Activated CD4-positive, alpha-beta T cell treated with anti-CD3 and anti-CD28 coated beads, Interleukin-2, amount 50 U/mL, for 48 hours (primary cell): ENCODE measurements at regions not wholly inside any gene's neighbourhood (a gene's known extent, or its start where the extent isn't known, plus 50 kb on each side); places are given as distances from the start of the nearest gene placed in this dataset.

Experiments used
- DNase-seq, 2 experiments: peaks; one replicate each; pipeline ENCODE4 v3.0.0-alpha.2; 2020

DNA sequence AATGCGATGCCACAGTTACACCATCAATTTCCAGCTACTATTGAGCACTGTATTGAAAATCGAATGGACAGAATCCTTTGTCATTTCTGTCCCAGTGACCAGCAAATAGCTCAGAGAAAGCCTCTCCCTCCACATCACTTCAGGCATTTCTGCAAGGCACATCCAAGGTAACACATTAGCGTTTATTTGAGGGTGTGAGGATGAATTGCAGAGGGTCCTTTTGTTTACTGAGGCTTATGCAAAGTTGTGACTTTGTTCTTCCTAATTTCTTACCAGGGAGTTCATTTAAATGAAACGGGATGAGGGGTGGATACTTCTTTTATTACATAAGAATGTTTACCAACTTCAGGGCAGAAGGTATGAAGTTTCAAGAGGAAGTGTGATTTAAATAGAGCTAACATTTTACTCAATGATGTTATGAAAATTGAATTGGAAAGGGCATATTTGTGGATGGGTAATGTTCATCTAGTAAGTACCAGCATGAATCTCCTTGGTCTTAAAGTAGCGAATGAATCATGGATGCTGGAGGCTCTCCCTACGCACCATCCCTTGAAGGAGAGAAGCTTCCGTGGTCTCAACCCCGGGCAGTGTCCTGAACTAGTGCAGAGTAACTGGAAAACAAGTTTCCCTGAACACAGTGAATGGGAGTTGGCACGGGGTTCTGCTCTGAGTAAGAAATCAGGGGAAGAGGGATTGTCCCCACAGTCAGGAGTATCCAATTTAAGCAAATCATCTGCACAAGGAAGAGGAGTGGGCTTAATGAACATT, 756.5 kb downstream of the GALR1 start:
- no peak for DNase-seq

DNA sequence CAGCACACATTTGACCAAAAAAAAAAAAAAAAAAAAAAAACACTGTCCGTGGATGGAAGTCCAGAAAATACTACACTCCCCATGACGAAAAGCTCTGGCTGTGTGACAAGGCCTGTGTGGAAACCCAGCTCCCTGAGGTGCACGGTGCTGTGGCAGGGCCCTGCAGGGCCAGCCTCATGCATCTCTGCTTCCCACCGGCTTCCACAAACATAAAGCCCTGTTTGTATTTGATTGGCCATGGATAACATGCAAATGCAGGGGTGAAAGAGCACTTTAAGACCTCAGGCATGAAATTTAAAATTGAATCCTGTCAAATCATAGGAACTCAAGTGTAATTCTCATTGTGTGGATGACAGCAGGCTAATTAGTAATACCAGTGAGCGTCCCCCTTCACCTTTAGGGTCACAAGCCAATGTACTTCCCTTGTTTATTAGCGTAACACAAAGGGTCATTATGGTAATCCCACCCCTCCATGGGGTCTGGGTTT, 757.2 kb downstream of the GALR1 start:
- DNase-seq, result no peak

DNA sequence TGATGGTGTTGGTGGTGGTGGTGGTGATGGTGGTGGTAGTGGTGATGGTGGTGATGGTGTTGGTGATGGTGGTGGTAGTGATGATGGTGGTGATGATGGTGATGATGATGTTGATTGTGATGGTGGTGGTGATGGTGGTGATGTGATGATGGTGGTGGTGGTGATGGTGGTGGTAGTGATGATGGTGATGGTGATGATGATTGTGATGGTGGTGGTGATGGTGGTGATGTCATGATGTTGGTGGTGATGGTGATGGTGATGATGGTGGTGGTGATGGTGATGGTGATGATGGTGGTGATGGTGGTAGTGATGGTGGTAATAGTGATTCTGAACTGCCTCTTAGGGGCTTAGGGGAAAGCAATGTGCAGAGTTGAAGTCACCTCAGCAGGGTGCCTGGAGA, 760.7 kb downstream of the GALR1 start:
- DNase-seq, result no peak

DNA sequence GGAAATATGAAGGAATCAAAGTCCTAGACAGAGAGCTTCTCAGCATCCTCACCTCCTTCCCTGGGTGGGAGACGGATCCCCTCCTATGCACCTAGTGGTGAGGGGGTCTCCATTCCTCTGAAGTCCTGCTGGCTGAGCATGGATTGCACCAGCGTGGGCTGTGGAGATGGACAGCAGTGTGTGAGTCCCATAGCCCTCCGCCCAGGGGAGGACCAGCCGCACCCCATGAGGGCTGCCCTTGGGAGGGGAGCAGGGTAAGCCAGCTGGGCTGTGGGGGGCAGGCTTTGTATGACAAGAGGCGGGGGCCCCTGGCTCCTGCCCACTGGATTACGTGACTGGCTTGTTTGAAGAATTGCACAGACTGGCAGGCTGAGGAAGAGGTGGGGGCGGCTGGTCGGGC, 768.2 kb downstream of the GALR1 start:
- no peak for DNase-seq

DNA sequence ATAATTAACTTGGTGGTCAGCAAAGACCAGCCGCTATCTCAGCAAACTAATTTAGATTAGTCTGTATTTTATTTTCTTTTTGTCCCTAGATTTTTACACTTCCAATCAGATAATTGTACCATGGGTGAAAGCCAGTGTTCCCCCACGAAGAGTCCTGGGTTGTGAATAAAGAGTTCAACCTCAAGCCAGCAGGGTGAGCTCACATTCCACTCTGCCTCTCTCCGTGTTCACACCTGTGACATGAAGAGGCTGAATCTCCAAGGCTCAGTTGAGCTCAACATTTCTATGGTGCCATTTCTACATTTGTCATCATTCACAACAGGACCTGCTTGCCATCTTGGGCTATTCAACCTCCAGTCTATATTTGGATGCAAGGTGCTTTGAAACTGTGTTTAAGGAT, 771.5 kb downstream of the GALR1 start:
- no peak for DNase-seq

DNA sequence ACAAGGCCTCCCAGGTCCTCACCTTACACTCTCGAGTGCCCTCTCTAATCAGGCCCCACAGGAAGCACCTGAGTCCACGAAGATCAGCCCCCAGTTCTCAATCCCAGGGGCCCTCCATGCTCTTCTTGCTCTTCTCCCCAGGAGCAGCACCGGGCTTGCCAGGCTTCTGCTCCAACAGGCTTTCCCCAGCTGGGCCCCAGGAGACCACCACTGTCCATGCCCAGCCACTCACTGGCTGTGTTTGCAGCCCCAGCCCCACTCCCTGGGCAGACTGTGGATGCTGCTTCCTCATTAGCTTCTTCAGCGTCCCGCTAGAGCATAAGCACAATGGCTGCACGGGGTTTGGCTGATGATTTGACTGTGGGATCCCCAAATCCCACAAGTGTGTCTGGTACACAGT, 781.9 kb downstream of the GALR1 start:
- no peak for DNase-seq

DNA sequence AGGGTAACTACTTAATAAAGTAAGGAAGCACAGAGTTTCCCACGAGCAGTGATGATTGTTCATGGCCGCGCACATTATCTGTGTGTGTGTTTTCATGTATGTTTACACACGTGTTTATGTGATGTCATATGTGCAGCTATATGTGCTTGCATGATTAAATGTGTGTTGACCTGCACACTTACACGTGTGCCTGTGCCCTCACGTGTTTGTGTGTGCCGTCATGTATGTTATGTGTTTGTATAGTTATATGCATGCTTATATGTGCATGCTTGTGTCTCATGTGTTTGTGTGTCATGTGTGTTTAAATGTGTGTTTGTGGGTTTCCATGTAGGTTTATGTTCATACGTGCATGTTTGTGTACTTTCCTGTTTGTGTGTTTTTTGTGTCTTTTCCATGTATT, 782.3 kb downstream of the GALR1 start:
- DNase-seq, result no peak

DNA sequence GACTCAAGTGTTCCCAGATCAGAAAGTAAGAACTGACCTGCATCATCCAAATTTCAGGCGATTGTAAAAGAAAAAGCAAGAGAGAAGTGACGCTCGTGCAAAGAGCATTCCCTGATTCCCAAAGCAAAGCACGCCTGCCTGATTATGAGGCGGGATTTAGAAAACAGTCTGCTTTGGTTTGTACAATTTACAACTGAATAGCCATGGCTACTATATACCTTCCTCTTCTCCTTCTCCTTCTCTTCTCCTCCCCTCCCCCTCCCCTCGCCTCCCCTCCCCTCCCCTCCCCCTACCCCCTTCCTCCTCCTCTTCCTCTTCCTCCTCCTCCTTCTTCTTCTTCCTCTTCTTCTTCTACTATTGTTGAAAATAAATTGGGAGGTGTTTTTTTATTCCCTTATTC, 782.9 kb downstream of the GALR1 start:
- no peak for DNase-seq

DNA sequence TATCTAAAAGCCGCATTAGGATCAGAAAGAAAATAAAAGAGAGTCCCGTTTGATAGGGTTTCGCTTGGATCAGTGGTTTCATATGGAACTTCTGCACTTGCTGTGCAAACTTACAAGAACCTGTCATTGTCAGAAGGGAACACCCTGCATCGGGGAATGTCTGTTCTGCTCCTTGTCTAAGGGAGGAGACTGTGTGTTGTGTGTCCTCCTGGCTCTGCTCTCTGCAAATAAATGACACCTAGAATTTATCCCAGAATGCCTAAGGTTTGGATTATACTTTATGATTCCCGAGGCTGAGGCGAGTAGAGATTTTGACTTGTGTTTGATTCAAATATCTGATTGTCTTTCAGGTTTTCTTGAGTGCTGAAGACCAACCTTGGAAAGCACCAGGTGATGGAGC, 785.1 kb downstream of the GALR1 start:
- no peak for DNase-seq

DNA sequence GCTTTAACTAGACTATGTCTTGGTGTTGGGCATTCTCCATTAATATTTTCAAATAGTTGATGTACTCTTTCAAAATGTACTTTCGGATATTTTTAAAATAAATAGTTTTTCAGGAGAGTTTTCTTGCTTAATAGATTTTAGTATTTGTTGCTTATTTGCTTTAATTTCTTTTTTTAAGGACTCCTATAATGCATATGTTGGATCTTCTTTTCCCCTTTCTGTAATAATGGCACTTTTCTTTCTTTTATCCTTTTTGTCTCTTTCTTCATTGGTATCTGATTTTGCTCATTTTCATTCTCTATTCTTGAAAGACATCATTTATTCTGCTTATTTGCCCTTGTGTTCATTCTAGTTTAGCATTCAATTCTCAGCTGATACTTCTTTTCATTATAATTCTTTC, 791.6 kb downstream of the GALR1 start:
- DNase-seq, result no peak

DNA sequence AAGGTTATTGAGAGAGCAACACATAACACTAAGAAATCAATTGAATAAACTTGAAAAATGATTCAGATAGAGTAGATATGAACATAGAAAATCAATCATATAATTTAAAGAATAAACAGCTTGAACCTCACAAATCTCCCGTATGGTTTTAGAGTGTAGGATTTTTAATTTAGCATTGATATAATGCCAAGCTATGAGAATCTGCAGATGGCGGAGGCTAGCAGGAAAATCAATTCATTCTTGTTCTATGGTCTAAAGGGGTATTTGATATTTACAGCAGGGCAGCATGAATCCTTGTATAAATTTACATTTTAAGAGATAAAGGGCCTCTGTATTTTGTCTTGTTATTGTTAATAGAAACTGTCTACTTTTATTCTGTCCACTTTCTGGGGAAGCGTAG, 797.0 kb downstream of the GALR1 start:
- DNase-seq, result no peak

DNA sequence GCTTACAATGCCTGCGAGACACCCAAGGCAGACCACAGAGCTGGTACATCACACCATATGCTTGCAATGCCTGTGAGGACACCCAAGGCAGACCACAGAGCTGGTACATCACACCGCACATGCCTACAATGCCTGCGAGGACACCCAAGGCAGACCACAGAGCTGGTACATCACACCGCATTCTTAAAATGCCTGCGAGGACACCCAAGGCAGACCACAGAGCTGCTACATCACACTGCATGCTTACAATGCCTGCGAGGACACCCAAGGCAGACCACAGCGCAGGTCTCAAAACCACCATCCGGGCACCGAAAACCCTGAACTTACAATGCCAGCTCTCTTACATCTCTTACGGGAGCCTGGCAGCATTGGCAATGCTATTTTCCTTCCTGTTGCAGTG, 799.6 kb downstream of the GALR1 start:
- DNase-seq, result no peak

DNA sequence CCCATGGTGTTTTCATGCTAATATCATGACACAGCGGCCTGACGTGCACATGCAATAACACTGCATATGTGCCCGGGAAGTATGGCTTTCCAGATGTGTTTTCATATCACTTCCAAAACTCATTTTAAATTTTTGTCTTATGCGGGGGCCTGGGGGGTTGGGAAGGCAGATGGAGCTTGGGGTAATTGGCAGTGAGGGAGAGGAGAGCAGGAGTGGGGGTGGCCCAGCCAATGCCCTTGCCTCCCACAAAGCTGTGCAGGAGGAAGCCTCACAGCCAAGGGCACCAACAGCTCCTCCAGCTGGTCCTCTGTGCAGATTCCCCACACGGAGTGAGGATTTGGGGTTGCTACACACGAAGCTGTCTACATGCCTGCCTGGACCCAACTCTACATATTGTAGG, 805.2 kb downstream of the GALR1 start:
- DNase-seq, result no peak

DNA sequence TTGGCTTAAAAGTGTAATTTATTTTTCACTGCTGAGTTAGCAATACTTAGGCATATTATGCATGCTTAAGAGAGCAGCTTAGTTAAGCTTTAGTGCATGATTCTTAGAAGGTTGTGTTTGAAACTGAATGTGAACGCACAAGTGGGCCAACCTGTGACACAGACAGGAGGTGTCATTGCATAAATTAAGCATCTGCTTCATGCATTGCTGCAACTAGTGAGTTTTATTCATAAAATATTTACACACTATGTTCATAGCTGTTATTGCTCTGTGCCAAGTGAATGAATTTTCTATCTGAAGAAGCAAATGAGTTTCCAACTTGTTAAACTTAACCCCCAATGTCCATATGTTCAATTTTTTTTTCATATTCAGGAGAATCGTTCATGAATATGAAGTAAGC, 806.4 kb downstream of the GALR1 start:
- no peak for DNase-seq

DNA sequence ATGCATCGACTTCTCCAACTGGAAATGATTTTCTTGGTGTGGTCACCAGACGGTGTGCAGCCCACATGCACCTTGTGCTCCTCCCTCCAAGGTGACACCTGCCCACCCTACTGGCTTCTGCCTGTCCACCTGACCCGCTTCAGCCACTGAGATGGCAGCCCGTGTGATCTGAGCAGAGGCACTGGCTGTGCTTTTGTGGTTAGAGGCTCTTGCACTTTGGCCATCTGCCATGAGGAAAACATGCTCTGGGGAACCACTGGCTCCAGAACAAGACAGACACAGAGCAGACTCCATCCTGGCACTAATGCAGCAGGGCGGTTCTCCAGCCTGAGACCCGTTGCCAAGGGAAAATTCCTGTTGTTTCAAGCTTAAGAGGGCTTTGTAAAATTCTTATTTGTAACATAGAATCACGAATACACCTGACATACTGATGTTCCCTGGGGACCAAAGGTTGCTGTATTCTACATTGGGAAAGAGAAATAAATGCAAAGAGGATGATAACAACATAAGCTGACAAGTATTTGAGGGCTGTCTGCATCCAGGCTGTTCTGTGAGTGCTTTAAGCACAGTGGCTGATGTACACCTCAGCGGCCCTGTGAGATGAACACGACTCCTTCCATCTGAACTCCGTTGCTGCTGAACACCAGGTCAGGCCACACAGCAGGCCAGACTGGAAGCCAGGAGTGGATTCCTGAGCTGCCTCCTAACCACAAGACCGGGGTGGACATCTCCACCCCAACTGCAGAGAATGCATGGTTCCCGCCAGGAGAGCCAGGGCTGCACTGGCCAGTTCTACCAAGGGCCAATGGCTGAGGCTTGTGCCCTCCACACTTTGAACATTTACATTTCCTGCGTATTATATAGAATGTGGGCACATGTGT, 820.4 kb downstream of the GALR1 start:
- DNase-seq, result no peak

DNA sequence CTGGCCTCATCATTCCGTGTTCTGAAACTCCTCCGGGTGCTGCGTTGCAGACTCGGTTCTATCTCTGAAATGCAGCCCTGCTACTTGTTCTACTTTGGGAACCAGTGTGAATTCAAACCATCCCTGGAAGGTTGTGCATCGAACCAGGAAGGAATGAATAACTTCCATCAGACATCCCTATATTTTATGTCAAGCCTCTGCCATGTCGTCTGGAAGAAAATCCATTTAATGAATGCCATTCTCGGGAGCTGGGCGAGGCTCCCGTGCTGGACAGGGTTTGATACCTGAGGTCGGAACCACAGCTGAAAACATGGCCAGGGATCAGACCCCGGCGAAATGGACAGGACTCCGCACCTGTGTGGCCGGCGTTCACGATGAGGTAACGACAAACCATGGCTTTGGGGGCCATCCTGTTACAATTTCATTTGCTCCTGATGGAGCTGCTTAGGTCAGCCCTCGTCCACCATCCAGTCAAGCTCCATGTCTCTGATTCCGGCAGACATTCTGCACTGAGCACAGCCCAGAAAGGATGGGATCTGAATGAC, 821.6 kb downstream of the GALR1 start:
- no peak for DNase-seq

DNA sequence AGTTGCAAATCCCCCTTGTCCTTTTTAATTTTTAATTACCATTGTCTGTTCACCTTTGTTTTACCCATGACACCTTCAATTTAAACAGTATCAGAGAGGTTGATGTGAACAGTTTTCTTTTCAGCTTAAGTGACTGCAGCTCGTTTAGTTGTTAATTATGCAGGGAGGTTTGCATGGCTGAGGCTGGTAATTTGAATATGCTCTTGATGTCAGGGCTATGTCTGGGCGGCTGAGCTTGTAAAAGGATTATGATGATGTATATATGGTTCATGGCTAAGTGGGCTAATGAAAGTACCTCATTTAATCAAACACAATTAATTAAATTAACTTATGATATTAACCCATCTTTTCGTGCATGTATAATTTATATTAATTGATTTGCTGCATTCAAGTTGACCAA, 822.1 kb downstream of the GALR1 start:
- no peak for DNase-seq

DNA sequence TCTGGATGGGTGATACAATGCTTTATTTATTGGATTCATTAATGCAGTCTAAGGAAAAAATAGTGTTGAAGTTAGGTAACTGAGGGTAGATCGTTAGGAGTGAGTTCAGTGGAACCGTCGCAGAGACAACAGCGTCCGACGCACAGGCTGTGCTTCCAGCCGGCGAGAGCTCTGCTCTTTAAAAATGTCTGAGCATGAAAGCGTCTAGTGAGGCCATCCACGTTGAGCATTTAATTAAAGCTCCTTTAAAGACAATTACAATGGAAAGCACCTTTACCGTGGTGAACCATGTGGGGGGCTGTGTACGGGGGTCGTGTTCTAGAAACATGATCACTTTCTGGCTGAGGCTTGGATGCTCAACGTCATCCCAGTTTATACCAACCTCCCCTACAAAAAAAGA, 822.7 kb downstream of the GALR1 start:
- no peak for DNase-seq

DNA sequence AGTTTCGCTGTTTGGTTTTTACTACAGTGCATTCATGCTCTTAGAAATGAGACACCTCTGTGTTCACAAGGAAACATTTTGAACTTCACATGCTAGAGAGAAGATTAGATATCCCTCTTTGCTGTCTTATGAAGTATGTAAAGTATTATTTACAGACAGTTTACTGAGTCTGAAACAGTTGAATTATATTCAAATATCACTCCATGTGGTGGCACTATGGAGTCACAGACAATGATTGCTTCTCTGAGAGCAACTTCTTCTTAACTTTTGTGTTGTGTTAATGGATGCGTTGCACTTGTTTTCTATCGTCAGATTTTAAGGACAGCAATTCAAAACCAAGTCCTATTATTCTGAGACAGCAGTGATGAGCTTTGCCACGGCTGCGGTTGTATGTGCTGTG, 823.6 kb downstream of the GALR1 start:
- DNase-seq, result no peak

DNA sequence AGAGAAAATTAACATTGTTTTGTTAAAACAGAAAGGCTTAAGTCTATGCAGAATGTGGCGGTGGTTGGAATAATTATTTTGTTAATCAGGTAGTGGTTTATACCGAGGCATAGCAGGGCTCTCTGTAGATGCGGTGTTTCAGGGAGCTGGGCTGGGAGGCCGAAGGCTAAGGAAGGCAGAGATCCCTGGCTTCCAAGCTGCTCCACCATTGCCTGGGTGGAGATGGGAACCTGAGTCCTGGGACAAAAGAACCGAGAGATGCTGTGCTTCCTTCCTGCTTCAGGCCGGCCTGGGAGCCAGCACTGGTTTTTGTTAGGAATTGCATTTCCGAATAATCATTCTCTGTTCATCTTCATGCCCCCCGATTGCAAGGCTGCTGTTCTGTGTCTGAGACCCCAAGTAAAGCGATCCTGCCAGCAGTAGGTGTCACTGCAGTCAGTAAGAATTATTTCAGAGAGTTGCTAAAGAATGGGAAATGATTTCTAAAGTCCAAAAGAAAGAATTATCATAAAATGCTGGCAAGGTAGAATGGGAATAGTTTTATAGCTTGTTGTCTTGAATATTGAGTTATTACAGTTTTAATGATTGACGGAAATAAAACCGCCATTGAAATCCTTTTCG, 824.9 kb downstream of the GALR1 start:
- DNase-seq, result no peak

DNA sequence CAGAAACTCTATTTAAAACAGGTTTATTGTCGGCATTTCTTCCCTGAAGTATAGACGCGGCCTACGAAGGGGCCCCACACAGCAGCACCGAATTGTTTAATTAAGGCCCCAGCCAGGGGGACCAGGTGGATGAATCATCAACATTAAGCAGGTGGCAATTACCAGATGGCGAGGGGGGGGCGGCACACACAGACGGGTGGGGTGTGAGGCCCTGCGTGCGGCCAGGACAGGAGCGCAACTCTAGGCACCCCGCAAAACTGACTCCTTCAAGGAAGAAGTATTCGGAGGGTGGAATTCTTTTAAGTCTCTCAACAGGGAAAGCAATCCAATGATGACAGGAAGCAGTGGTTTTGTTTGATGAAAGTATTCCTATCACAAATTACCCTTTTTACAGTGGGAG, 830.4 kb downstream of the GALR1 start:
- DNase-seq, result no peak

DNA sequence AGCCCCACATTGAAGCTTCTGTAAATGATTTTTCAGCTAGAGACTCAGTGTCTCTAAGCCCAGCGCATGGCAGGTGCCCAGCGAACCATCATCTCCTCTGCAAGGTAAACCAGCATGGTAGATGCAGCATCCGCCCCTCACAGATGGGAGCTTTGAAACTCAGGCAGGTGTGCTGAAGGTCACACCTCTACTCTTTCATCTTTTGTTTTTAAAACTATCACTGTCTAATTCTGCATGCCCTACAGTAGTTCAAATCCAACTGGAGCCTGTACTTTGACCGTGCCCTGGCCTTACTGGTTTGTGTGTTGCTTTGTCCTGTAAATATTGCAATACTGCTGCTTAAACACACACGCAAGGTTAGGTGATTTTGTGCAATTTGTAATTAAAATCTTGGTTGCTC, 831.1 kb downstream of the GALR1 start:
- no peak for DNase-seq

DNA sequence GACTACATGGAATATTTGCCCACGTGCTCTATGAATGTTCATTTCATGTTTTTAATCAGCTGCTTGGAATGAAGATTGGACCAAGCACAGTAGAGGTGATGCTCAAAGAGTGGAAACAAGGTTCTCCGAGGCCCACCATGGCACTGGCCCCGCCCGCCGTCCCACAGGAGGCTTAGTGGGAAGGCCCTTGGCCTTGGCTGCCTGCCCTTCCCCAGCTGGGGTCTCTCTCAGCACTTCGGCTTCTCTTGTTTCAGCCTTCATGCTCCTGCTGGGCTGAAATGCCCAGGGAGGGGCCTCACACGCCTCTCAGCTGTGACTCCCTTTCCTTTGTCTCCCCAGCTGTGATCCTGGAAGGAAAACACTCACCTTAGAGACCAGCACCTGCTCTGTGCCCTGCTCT, 833.2 kb downstream of the GALR1 start:
- no peak for DNase-seq
